ENCODE measurements at regions not wholly inside any gene's neighbourhood (a gene's known extent, or its start where the extent isn't known, plus 50 kb on each side); places are given as distances from the start of the nearest gene placed in this dataset.

DNA sequence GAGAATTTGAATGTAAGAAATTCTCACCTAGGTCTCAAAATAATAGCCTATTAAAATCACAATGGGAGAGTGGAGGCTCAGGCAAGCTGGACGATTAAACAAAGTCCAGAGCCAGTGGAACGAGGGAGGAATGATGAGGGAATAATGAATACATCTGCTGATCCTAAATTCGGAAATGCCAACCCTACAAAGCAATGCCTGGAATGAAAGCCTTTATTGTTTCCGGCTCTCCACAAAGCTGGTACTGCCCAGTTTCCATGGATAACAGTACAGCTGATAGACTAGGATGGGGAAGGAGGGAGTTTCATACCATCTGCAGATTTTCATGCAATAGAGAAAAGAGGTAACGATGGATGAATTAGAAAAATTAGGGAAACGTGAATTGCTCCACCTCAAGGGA, 356.1 kb downstream of the CBLN4 start:
- TF ChIP-seq, protein P1, sequence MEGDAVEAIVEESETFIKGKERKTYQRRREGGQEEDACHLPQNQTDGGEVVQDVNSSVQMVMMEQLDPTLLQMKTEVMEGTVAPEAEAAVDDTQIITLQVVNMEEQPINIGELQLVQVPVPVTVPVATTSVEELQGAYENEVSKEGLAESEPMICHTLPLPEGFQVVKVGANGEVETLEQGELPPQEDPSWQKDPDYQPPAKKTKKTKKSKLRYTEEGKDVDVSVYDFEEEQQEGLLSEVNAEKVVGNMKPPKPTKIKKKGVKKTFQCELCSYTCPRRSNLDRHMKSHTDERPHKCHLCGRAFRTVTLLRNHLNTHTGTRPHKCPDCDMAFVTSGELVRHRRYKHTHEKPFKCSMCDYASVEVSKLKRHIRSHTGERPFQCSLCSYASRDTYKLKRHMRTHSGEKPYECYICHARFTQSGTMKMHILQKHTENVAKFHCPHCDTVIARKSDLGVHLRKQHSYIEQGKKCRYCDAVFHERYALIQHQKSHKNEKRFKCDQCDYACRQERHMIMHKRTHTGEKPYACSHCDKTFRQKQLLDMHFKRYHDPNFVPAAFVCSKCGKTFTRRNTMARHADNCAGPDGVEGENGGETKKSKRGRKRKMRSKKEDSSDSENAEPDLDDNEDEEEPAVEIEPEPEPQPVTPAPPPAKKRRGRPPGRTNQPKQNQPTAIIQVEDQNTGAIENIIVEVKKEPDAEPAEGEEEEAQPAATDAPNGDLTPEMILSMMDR (IDR thresholded peaks at IDR 0.05): no peak
- TF ChIP-seq ZFX (IDR thresholded peaks at IDR 0.05; ENCODE audit: borderline replicate concordance): no peak
